ENCODE measurements at regions not wholly inside any gene's neighbourhood (a gene's known extent, or its start where the extent isn't known, plus 50 kb on each side); places are given as distances from the start of the nearest gene placed in this dataset.
"Not testable (repeated sequence)": the region's sequence is repeated elsewhere in the genome, so short reads cannot be mapped to it uniquely, and the experiment has no call there.

GRCh38 chr15:91447991-91448644 lies 348.1 kb downstream of the SV2B start:
- no peak for TF ChIP-seq CTCF (IDR thresholded peaks at IDR 0.05)
- intact Hi-C loops (cut with DNase I), result no loop called here
- no peaks in the 10 kb centered on the region for H3K36me3 ChIP-seq

DNA sequence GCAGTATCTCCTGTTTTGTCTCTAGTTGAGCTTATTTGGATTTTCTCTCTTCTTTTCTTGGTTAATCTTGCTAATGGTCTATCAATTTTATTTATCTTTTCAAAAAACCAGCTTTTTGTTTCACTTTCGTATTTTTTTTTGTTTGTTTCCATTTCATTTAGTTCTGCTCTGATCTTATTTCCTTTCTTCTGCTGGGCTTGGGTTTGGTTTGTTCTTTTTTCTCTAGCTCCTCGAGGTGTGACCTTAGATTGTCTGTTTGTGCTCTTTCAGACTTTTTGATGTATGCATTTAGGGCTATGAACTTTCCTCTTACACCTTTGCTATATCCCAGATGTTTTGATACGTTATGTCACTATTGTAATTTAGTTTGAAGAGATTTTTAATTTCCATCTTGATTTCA lies 353.3 kb downstream of the SV2B start:
- intact Hi-C loops (cut with DNase I); H3K36me3 ChIP-seq; ATAC-seq; DNase-seq; H3K27ac ChIP-seq; H3K4me3 ChIP-seq; H3K27me3 ChIP-seq; H3K4me1 ChIP-seq: not testable (repeated sequence)
- H3K9me3 ChIP-seq, result peaks cover 10% of the 10 kb centered on the region

More at GRCh38 chr15:91447991-91448644, 348.1 kb downstream of the SV2B start:
- Histone ChIP-seq H3K27ac (no peak overlapping the region), H3K9me3 (no peaks in the 10 kb centered on the region), H3K4me1 (no peaks in the 10 kb centered on the region), H3K4me3 (no peak overlapping the region), H3K27me3 (no peaks in the 10 kb centered on the region)
- DNase-seq (no peak), ATAC-seq (no peak)

DNA sequence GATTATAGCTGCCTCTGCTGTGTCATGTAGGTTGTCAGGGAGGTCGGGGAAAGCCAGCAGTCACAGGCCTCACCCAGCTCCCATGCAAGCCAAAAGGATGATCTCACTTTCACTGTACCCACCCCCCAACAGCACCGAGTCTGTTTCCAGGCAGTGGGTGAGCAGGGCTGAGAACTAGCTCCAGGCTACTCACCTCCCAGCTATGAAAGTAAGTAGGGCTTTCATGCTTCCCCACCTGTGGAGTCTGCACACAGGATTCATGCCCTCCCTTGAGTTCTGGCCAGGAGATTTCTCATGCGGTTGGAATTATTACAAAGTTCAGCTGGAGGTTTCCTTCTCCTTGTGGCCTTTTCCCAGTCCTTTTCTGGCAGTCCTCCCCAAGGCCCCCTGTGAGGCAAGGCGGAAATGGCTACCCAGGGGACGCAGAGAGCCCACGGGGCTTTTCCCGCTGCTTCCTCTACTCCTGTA lies 356.2 kb downstream of the SV2B start:
- DNase-seq (no peak), ATAC-seq (no peak)
- Histone ChIP-seq H3K9me3 (peaks cover 10% of the 10 kb centered on the region), H3K27ac (no peak overlapping the region), H3K27me3 (no peaks in the 10 kb centered on the region), H3K4me3 (no peak overlapping the region), H3K36me3 (no peaks in the 10 kb centered on the region), H3K4me1 (no peaks in the 10 kb centered on the region)
- no peak for TF ChIP-seq CTCF (IDR thresholded peaks at IDR 0.05)
- intact Hi-C loops (cut with DNase I), result no loop called here

DNA sequence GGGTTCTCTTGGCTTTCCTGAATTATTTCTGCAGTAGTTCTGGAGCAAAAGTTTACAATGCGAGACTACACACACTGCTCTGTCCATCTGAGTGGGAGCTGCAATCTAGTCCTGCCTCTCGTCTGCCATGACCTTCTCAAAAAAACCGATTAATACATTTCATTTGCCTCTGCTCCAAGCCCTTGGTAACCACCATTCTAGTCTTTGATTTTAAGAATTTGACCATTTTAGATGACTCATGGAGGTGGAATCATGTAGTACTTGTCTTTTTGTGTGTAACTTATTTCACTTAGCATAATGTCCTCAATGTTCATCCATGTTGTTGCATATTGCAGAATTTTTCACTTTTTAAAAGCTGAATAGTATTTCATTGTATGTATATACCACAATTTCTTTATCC lies 356.9 kb downstream of the SV2B start:
- H3K4me1 ChIP-seq, result no peaks in the 10 kb centered on the region
- H3K36me3 ChIP-seq, result no peaks in the 10 kb centered on the region
- intact Hi-C loops (cut with DNase I), result no loop called here
- no peak overlapping the region for H3K27ac ChIP-seq
- no peaks in the 10 kb centered on the region for H3K27me3 ChIP-seq
- DNase-seq (no peak), ATAC-seq (no peak)
- TF ChIP-seq CTCF (IDR thresholded peaks at IDR 0.05), result no peak
- no peak overlapping the region for H3K4me3 ChIP-seq
- peaks cover 10% of the 10 kb centered on the region for H3K9me3 ChIP-seq

DNA sequence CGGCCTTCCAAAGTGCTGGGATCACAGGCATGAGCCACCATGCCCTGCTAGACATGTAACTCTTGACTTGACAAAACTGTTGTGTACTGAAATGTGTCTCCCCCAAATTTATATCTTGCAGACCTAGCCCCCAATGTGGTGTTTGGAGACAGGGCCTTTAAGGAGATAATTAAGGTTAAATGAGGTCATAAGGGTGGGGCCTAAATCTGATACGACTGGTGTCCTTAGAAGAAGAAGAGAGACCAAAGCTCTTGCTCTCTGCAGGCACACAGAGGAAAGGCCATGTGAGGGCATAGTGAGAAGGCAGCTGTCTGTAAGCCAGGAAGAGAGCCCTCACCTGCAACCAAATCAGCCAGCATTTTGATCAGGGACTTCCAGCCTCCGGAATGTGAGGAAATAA lies 361.3 kb downstream of the SV2B start:
- no peak for TF ChIP-seq CTCF (IDR thresholded peaks at IDR 0.05)
- no peak for DNase-seq
- intact Hi-C loops (cut with DNase I), result no loop called here
- Histone ChIP-seq H3K27me3 (no peaks in the 10 kb centered on the region), H3K36me3 (no peaks in the 10 kb centered on the region), H3K27ac (no peak overlapping the region), H3K4me3 (no peak overlapping the region), H3K4me1 (no peaks in the 10 kb centered on the region), H3K9me3 (no peaks in the 10 kb centered on the region)
- no peak for ATAC-seq

DNA sequence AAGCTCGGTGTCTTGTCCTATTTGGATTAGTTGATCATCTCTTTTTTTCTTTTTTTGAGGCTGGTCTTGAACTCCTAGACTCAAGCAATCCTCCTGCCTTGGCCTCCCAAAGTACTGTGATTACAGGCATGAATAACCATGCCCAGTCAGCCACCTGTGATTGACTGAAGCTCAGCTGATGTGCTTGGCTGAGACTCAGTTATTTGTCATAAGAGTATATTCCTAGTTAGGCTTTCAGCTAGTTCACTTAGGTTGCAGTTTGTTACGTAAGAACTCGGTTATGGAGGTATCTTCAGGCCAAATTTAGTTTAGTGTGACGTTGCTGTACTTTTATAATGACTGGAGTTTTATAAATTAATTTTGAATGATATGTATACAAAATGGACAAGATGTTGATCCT lies 365.0 kb downstream of the SV2B start:
- H3K9me3 ChIP-seq, result no peaks in the 10 kb centered on the region
- H3K27ac ChIP-seq, result no peak overlapping the region
- intact Hi-C loops (cut with DNase I), result no loop called here
- ATAC-seq (no peak), DNase-seq (no peak)
- TF ChIP-seq CTCF (IDR thresholded peaks at IDR 0.05), result no peak
- H3K36me3 ChIP-seq, result no peaks in the 10 kb centered on the region
- no peaks in the 10 kb centered on the region for H3K4me1 ChIP-seq
- H3K27me3 ChIP-seq, result no peaks in the 10 kb centered on the region
- no peak overlapping the region for H3K4me3 ChIP-seq

Measured in upper lobe of right lung (tissue), 1 donor.